Endodermal cell (in vitro differentiated cells): ENCODE measurements at regions not wholly inside any gene's neighbourhood (a gene's known extent, or its start where the extent isn't known, plus 50 kb on each side); places are given as distances from the start of the nearest gene placed in this dataset.

Source experiments
- DNase-seq: peaks from one replicate; pipeline ENCODE4 v3.0.0-alpha.2; 2017
- H3K27ac ChIP-seq: 2 replicates; pipeline ENCODE4 v1.5.1; 2013; ENCODE audit warnings: mild to moderate bottlenecking, low read depth, low read length, moderate library complexity
- H3K27me3 ChIP-seq: 2 replicates; pipeline ENCODE4 v1.6.1; 2013; ENCODE audit warnings: mild to moderate bottlenecking, low read length, moderate library complexity; ENCODE audit not compliant: insufficient read depth, control insufficient read depth, poor library complexity, severe bottlenecking
- H3K36me3 ChIP-seq: 2 replicates; pipeline ENCODE4 v1.7.0; 2013; ENCODE audit warnings: mild to moderate bottlenecking, low read length, moderate library complexity; ENCODE audit not compliant: control insufficient read depth, insufficient read depth
- H3K4me1 ChIP-seq: one replicate; pipeline ENCODE4 v1.7.0; 2013; ENCODE audit warnings: low read length; ENCODE audit not compliant: control insufficient read depth, insufficient read depth
- H3K4me3 ChIP-seq: 2 replicates; pipeline ENCODE4 v1.5.1; 2013; ENCODE audit warnings: mild to moderate bottlenecking, low read length, moderate library complexity
- H3K9ac ChIP-seq: 2 replicates; pipeline ENCODE4 v1.6.1; 2013; ENCODE audit warnings: mild to moderate bottlenecking, low read length, moderate library complexity; ENCODE audit not compliant: poor library complexity, severe bottlenecking; ENCODE audit errors: extremely low read depth
- H3K9me3 ChIP-seq: 2 replicates; pipeline ENCODE4 v1.6.1; 2013; ENCODE audit warnings: mild to moderate bottlenecking, low read length, moderate library complexity; ENCODE audit not compliant: control insufficient read depth
- H3K27ac Mint-ChIP-seq: 2 replicates; pipeline ENCODE4 v1.8.0; 2020; ENCODE audit warnings: mixed read lengths
- H3K27me3 Mint-ChIP-seq: 2 replicates; pipeline ENCODE4 v1.8.0; 2021; ENCODE audit warnings: mild to moderate bottlenecking, mixed read lengths; ENCODE audit not compliant: insufficient read depth
- H3K36me3 Mint-ChIP-seq: 2 replicates; pipeline ENCODE4 v1.8.0; 2020; ENCODE audit warnings: low read depth, mixed read lengths
- H3K4me1 Mint-ChIP-seq: 2 replicates; pipeline ENCODE4 v1.8.0; 2020; ENCODE audit warnings: mixed read lengths
- H3K4me3 Mint-ChIP-seq: 2 replicates; pipeline ENCODE4 v1.8.0; 2020; ENCODE audit warnings: mild to moderate bottlenecking, moderate library complexity, mixed read lengths
- H3K9me3 Mint-ChIP-seq: 2 replicates; pipeline ENCODE4 v1.8.0; 2020; ENCODE audit warnings: mild to moderate bottlenecking, mixed read lengths
- WGBS, 2 experiments: methylation state at CpG; one replicate each; pipeline versions ENCODE4 v1.1.5 to v1.1.7; 2013; ENCODE audit warnings: missing lambda C conversion rate in 2 of 2, mixed read lengths in 1 of 2; ENCODE audit not compliant: insufficient coverage in 1 of 2, insufficient read length in 1 of 2; 5-methylcytosine and 5-hydroxymethylcytosine counted together
- TF ChIP-seq, protein P1 (sequence below): fragments of 200-600 bp; sonication (generic); conservative IDR thresholded peaks from 2 replicates; pipeline ENCODE4 v1.5.0; 2021; ENCODE audit warnings: antibody characterized with exemption, mild to moderate bottlenecking

DNA sequence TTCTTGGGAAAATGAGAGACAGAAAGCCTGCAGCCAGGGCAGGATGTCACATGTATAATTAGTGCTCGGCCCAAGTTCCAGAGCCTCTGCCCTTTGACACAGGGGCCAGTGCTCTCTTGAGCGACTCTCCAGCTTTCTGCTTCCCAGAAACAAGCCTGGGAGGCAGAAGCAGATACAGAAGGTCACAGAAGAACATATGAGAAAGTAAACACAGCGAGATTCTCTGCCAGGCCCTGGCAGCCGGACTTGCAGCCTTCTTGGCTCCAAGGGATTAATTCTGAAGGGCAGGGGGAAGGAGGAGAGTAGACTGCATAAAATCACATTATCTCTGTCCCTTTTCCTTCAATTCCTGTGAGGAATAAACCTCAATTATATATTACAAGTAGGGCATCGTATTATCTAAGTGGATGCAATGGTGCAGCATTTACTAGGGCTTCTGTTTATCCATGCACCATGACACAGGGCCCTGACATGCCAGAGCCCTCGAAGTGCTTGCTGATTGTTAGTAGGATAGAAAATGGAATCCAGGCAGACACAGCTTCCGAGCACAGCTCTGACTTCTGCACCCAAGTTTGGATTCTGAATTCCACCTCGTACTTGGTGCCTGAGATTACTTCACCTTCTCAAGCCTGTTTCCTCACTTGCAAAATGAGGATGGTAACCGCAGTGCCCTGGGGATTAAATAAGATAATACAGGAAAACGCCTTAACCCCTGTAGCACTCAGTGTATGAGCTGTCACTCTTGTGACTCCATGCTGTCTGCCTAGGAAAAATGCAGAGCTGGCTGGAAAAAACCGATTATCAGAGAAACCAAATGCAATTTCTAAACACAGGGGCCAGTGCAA is 536.5 kb downstream of the TNS3 start:
- Mint-ChIP-seq H3K9me3 (no peaks in the 10 kb centered on the region), H3K27me3 (peaks cover 10% of the 10 kb centered on the region), H3K4me3 (no peak overlapping the region), H3K36me3 (no peaks in the 10 kb centered on the region), H3K27ac (no peak overlapping the region), H3K4me1 (peaks cover 23% of the 10 kb centered on the region)
- no peaks in the 10 kb centered on the region for H3K9me3 ChIP-seq
- no peak for DNase-seq
- H3K4me1 ChIP-seq: no peaks in the 10 kb centered on the region
- H3K27ac ChIP-seq: no peak overlapping the region
- no peaks in the 10 kb centered on the region for H3K27me3 ChIP-seq
- no peak overlapping the region for H3K9ac ChIP-seq
- H3K36me3 ChIP-seq: no peaks in the 10 kb centered on the region
- H3K4me3 ChIP-seq: no peak overlapping the region
- WGBS, 2 experiments: 78 to 91% methylated on average over 3 to 11 of the region's 11 CpGs
- TF ChIP-seq, protein P1, sequence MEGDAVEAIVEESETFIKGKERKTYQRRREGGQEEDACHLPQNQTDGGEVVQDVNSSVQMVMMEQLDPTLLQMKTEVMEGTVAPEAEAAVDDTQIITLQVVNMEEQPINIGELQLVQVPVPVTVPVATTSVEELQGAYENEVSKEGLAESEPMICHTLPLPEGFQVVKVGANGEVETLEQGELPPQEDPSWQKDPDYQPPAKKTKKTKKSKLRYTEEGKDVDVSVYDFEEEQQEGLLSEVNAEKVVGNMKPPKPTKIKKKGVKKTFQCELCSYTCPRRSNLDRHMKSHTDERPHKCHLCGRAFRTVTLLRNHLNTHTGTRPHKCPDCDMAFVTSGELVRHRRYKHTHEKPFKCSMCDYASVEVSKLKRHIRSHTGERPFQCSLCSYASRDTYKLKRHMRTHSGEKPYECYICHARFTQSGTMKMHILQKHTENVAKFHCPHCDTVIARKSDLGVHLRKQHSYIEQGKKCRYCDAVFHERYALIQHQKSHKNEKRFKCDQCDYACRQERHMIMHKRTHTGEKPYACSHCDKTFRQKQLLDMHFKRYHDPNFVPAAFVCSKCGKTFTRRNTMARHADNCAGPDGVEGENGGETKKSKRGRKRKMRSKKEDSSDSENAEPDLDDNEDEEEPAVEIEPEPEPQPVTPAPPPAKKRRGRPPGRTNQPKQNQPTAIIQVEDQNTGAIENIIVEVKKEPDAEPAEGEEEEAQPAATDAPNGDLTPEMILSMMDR: no peak

DNA sequence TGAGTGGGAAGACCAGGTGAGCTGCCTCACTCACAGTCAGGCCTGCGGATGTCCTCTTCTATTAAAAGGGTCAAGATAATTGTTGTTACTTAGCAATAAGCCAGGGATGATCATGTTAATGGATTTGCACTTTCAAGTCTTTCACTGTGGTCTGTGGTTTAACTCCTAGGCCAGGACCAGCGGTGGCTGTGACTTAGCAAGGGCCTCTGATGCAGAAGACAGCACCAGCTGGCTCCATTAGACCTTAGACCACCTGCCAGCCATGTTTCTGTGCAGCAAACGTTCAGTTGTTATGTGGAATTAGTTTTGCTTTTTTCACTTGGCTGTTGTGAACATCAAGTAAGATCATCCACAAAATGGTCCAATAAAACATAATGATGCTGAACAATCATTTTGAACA is 537.3 kb downstream of the TNS3 start:
- peaks cover 27% of the 10 kb centered on the region for H3K4me1 Mint-ChIP-seq
- Histone ChIP-seq H3K27ac (no peak overlapping the region), H3K9me3 (no peaks in the 10 kb centered on the region)

DNA sequence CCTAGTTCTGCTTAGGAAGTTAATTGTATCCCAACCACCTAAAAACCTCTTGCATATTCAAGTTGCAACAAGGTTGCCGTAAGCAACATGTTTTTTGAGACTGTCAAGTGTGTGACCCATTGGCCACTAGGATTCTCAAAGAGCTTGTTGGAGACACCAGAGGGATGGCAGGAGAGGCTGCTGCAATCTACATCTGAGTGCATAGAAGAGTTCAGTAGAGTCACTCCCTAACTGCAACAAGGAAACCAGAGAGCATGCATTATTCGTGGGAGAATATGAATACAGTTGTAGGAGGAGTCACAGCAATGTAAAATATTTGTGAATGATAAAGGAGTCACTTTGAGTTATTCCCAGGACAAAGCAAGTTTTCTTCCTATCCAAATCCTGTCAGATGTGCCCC is 538.6 kb downstream of the TNS3 start:
- no peaks in the 10 kb centered on the region for H3K36me3 ChIP-seq
- H3K4me1 ChIP-seq: peaks cover 14% of the 10 kb centered on the region
- Mint-ChIP-seq H3K27me3 (peaks cover 4% of the 10 kb centered on the region), H3K4me3 (no peak overlapping the region), H3K27ac (no peak overlapping the region), H3K4me1 (peaks cover 40% of the 10 kb centered on the region), H3K9me3 (no peaks in the 10 kb centered on the region), H3K36me3 (no peaks in the 10 kb centered on the region)
- H3K27ac ChIP-seq: no peak overlapping the region
- H3K9me3 ChIP-seq: no peaks in the 10 kb centered on the region
- no peaks in the 10 kb centered on the region for H3K27me3 ChIP-seq
- no peak overlapping the region for H3K4me3 ChIP-seq
- H3K9ac ChIP-seq: no peak overlapping the region
- 61% methylated on average over 2 of the region's 2 CpGs; no CpG with 5 or more reads in 1 of the 2 experiments for WGBS, 2 experiments
- TF ChIP-seq, protein P1: peak; percentile 32
- DNase-seq: no peak

More for the DNA sequence above, 537.3 kb downstream of the TNS3 start:
- no peak for DNase-seq
- Histone ChIP-seq H3K4me1 (peaks cover 4% of the 10 kb centered on the region), H3K9ac (no peak overlapping the region), H3K27me3 (no peaks in the 10 kb centered on the region), H3K36me3 (no peaks in the 10 kb centered on the region), H3K4me3 (no peak overlapping the region)
- WGBS, 2 experiments: 91 to 100% methylated on average over 1 to 3 of the region's 3 CpGs
- Mint-ChIP-seq H3K4me3 (no peak overlapping the region), H3K27ac (no peak overlapping the region), H3K9me3 (no peaks in the 10 kb centered on the region), H3K27me3 (peaks cover 10% of the 10 kb centered on the region), H3K36me3 (no peaks in the 10 kb centered on the region)
- TF ChIP-seq, protein P1: no peak
